Activated CD8-positive, alpha-beta T cell treated with anti-CD3 and anti-CD28 coated beads for 36 hours (primary cell): ENCODE measurements at regions not wholly inside any gene's neighbourhood (a gene's known extent, or its start where the extent isn't known, plus 50 kb on each side); places are given as distances from the start of the nearest gene placed in this dataset.
"Not testable (repeated sequence)": the region's sequence is repeated elsewhere in the genome, so short reads cannot be mapped to it uniquely, and the experiment has no call there.

Source experiments
- ATAC-seq: fragments of 200-7000 bp; cut with Tn5 transposase; one replicate; pipeline ENCODE4 v1.10.0; 2021; ENCODE audit warnings: mild to moderate bottlenecking, moderate library complexity
- CTCF ChIA-PET: fragments of 350-600 bp; sonication (Branson Sonifier 250); formaldehyde crosslinking; loops from one replicate; lab custom pipeline; 2021; ENCODE audit warnings: antibody characterized with exemption; lab: Charles Lee
- POLR2A ChIA-PET: fragments of 350-600 bp; sonication (Branson Sonifier 250); formaldehyde crosslinking; loops from one replicate; lab custom pipeline; 2021; ENCODE audit warnings: antibody characterized with exemption; lab: Charles Lee
- DNase-seq: peaks from one replicate; pipeline ENCODE4 v3.0.0-alpha.2; 2020
- H3K27ac Mint-ChIP-seq: one replicate; pipeline ENCODE4 v1.8.0; 2021; ENCODE audit warnings: mild to moderate bottlenecking, mixed read lengths
- H3K27me3 Mint-ChIP-seq: one replicate; pipeline ENCODE4 v1.8.0; 2021; ENCODE audit warnings: mixed read lengths
- H3K36me3 Mint-ChIP-seq: one replicate; pipeline ENCODE4 v1.8.0; 2021; ENCODE audit warnings: low read depth, mixed read lengths
- H3K4me1 Mint-ChIP-seq: one replicate; pipeline ENCODE4 v1.8.0; 2021; ENCODE audit warnings: low read depth, mixed read lengths
- H3K4me3 Mint-ChIP-seq: one replicate; pipeline ENCODE4 v1.8.0; 2021; ENCODE audit warnings: mild to moderate bottlenecking, moderate library complexity, mixed read lengths
- H3K9me3 Mint-ChIP-seq: one replicate; pipeline ENCODE4 v1.8.0; 2021; ENCODE audit warnings: mixed read lengths
- intact Hi-C: fragments of 100-400 bp; cut with micrococcal nuclease; formaldehyde crosslinking; loops from one replicate; pipeline ENCODE4 v1.10.0; 2022
- TF ChIP-seq, protein P1 (sequence below): fragments of 200-600 bp; IDR thresholded peaks from one replicate; pipeline ENCODE4 v1.8.0; 2022; ENCODE audit warnings: antibody characterized with exemption, mild to moderate bottlenecking

DNA sequence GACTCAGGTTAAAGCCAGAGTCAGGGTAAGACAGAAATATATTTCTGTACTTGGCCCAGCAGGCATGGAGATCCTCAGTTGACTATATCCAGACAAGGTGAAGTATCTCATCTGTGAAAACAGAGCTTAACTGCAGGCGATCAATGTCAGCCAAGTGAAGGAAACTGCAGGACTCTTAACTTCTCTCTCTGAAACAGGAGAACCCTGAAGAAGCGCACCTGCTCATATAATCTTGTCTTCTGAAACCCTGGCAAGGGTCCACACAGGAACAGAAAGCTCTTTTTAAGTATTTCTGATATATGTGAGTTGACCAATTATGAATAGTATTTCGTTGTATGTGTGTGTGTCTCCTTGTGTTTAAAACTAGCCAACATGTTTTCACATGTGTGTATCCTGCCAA lies 504.8 kb upstream of the SLITRK5 start:
- Mint-ChIP-seq H3K36me3 (no peaks in the 10 kb centered on the region), H3K4me3 (no peak overlapping the region), H3K27me3 (no peaks in the 10 kb centered on the region), H3K9me3 (peaks cover 2% of the 10 kb centered on the region), H3K27ac (no peak overlapping the region), H3K4me1 (no peaks in the 10 kb centered on the region)
- ATAC-seq (no peak), DNase-seq (no peak)
- TF ChIP-seq, protein P1, sequence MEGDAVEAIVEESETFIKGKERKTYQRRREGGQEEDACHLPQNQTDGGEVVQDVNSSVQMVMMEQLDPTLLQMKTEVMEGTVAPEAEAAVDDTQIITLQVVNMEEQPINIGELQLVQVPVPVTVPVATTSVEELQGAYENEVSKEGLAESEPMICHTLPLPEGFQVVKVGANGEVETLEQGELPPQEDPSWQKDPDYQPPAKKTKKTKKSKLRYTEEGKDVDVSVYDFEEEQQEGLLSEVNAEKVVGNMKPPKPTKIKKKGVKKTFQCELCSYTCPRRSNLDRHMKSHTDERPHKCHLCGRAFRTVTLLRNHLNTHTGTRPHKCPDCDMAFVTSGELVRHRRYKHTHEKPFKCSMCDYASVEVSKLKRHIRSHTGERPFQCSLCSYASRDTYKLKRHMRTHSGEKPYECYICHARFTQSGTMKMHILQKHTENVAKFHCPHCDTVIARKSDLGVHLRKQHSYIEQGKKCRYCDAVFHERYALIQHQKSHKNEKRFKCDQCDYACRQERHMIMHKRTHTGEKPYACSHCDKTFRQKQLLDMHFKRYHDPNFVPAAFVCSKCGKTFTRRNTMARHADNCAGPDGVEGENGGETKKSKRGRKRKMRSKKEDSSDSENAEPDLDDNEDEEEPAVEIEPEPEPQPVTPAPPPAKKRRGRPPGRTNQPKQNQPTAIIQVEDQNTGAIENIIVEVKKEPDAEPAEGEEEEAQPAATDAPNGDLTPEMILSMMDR: no peak
- ChIA-PET POLR2A (no interaction called here), CTCF (no interaction called here)
- intact Hi-C loops: no loop called here

DNA sequence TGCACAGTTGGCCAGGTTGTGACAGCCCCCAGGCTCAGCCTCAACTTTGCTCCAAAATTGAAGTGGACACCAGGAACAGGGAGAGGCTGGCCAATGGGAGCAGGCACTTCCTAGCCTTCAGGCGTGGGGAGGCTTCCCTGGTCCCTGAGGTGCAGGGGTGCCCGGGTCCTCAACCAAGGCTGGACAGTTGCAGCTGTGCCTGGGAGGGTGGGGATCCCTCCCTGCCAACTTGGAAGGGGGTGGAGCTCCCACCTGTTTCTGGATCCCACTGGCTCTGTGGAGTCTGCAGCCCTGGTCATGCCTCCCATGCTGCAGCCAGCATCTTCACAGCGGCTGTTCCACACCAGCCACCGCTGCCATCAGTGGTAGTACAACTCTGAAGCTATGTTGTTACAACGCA lies 502.8 kb upstream of the SLITRK5 start:
- Mint-ChIP-seq H3K4me3 (no peak overlapping the region), H3K36me3 (no peaks in the 10 kb centered on the region), H3K4me1 (no peaks in the 10 kb centered on the region), H3K27ac (no peak overlapping the region), H3K9me3 (peaks cover 2% of the 10 kb centered on the region), H3K27me3 (no peaks in the 10 kb centered on the region)
- POLR2A ChIA-PET: no interaction called here
- DNase-seq (no peak), ATAC-seq (no peak)
- CTCF ChIA-PET: no interaction called here
- TF ChIP-seq, protein P1: no peak
- intact Hi-C loops: no loop called here

DNA sequence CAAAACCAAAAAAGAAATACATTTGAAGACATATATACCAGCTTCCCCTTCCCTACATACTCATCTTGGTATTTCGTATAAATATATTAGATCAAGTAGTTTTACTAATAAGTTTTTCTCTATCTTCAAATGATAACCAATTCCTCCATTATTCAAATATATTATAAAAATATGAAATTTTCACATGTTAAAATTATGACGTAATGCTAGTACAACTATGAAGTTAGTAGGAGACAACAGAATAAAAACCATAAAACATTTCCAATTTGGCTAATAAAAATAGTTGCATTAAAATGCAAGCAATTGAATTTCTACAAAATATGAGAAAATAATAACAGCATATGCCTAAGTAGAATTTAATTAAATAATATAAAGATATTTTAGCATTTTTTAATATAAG lies 501.8 kb upstream of the SLITRK5 start:
- no peak overlapping the region for H3K4me3 Mint-ChIP-seq
- TF ChIP-seq, protein P1: no peak
- no peaks in the 10 kb centered on the region for H3K4me1 Mint-ChIP-seq
- H3K9me3 Mint-ChIP-seq: peaks cover 2% of the 10 kb centered on the region
- no peak for DNase-seq
- no peaks in the 10 kb centered on the region for H3K36me3 Mint-ChIP-seq
- H3K27ac Mint-ChIP-seq: no peak overlapping the region
- POLR2A ChIA-PET: no interaction called here
- CTCF ChIA-PET: no interaction called here
- intact Hi-C loops: no loop called here
- no peaks in the 10 kb centered on the region for H3K27me3 Mint-ChIP-seq
- no peak for ATAC-seq

DNA sequence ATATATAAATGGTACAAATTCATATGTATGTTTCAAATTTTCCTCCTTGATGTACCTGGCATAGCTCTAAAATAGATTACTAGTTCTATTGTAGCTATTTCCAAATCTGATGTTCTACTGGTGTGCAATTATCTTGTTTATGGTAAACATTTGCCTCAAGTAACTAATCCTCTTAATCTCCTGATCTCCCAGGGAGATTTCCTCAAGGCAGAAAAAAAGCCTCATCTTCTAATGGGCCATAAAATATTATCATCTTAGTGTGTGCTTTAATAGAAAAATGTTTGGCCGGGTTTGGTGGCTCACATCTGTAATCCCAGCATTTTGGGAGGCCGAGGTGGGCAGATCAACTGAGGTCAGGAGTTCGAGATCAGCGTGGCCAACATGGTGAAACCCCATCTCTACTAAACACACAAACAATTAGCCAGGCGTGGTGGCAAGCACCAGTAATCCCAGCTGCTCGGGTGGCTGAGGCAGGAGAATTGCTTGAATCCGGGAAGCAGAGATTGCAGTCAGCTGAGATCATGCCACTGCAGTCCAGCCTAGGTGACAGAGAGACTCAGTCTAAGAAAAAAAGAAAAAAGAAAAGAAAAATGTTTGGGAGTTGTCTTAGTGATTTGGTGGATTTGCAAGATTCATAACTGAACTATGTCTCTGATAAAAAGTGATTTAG lies 498.9 kb upstream of the SLITRK5 start:
- intact Hi-C loops: no loop called here
- Mint-ChIP-seq H3K4me1 (no peaks in the 10 kb centered on the region), H3K36me3 (no peaks in the 10 kb centered on the region), H3K9me3 (peaks cover 6% of the 10 kb centered on the region), H3K4me3 (no peak overlapping the region), H3K27me3 (no peaks in the 10 kb centered on the region), H3K27ac (no peak overlapping the region)
- POLR2A ChIA-PET: no interaction called here
- TF ChIP-seq, protein P1: no peak
- ATAC-seq: no peak
- no peak for DNase-seq
- CTCF ChIA-PET: no interaction called here

DNA sequence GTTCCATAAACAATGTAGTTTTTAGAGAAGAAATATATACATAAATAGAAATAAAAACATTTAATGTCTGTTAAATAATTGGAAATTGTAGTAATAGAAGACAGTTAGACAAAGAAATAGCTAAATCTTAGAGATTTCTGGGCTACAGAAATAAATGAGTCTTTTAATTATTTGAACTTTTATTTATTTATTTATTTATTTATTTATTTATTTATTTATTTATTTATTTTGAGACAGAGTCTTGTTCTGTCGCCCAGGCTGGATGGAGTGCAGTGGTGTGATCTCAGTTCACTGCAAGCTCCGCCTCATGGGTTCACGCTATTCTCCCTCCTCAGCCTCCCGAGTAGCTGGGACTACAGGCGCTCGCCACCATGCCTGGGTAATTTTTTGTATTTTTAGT lies 486.0 kb upstream of the SLITRK5 start:
- POLR2A ChIA-PET, H3K27me3 Mint-ChIP-seq, intact Hi-C loops, CTCF ChIA-PET, H3K36me3 Mint-ChIP-seq, H3K4me3 Mint-ChIP-seq, H3K27ac Mint-ChIP-seq, H3K4me1 Mint-ChIP-seq, H3K9me3 Mint-ChIP-seq, ATAC-seq, DNase-seq: not testable (repeated sequence)

DNA sequence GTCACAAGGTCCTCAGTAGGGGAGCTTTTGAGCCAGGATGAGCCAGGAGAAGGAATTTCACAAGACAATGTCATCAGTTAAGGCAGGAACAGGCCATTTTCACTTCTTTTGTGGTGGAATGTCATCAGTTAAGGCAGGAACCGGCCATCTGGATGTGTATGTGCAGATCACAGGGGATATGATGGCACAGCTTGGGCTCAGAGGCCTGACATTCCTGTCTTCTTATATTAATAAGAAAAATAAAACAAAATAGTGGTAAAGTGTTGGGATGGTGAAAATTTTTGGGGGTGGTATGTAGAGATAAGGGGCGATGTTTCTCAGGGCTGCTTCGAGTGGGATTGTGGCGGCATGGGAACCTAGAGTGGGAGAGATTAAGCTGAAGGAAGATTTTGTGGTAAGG lies 484.5 kb upstream of the SLITRK5 start:
- H3K27me3 Mint-ChIP-seq, POLR2A ChIA-PET, H3K4me3 Mint-ChIP-seq, CTCF ChIA-PET, ATAC-seq, H3K9me3 Mint-ChIP-seq, DNase-seq, H3K27ac Mint-ChIP-seq, intact Hi-C loops, H3K36me3 Mint-ChIP-seq, H3K4me1 Mint-ChIP-seq: not testable (repeated sequence)

DNA sequence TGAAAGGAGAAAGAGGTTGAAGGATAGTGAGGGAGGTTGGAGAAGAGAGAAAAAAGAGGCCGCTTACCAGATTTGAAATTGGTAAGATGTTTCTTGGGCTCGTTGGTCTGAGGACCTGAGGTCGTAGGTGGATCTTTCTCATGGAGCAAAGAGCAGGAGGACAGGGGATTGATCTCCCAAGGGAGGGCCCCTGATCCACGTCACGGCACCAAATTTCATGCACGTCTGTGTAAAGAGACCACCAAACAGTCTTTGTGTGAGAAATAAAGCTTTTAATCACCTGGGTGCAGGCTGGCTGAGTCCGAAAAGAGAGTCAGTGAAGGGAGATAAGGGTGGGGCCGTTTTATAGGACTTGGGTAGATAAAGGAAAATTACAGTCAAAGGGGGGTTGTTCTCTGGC lies 479.7 kb upstream of the SLITRK5 start:
- H3K9me3 Mint-ChIP-seq, H3K4me1 Mint-ChIP-seq, POLR2A ChIA-PET, ATAC-seq, DNase-seq, intact Hi-C loops, CTCF ChIA-PET, H3K4me3 Mint-ChIP-seq, H3K27ac Mint-ChIP-seq, H3K36me3 Mint-ChIP-seq, H3K27me3 Mint-ChIP-seq: not testable (repeated sequence)
